DND-41 (cell line): ENCODE measurements at regions not wholly inside any gene's neighbourhood (a gene's known extent, or its start where the extent isn't known, plus 50 kb on each side); places are given as distances from the start of the nearest gene placed in this dataset.
"Not testable (repeated sequence)": the region's sequence is repeated elsewhere in the genome, so short reads cannot be mapped to it uniquely, and the experiment has no call there.

ENCODE experiments used
- ATAC-seq: fragments of 200-7000 bp; cut with Tn5 transposase; 3 replicates; pipeline ENCODE4 v1.9.1; 2021; ENCODE audit warnings: low read depth; ENCODE audit not compliant: insufficient read depth
- DNase-seq: peaks from one replicate; pipeline ENCODE4 v3.0.0-alpha.2; 2020
- H2AFZ ChIP-seq: 2 replicates; pipeline ENCODE4 v1.6.0; 2012; ENCODE audit warnings: low read depth, low read length
- H3K27ac ChIP-seq: 2 replicates; pipeline ENCODE4 v1.5.1; 2012; ENCODE audit warnings: low read length, inconsistent platforms
- H3K27me3 ChIP-seq: fragments of 200-600 bp; sonication (generic); 2 replicates; pipeline ENCODE4 v1.6.0; 2012; ENCODE audit warnings: low read length, mild to moderate bottlenecking, inconsistent platforms; ENCODE audit not compliant: insufficient read depth, poor library complexity
- H3K36me3 ChIP-seq: 2 replicates; pipeline ENCODE4 v1.5.1; 2012; ENCODE audit warnings: low read length, inconsistent platforms; ENCODE audit not compliant: insufficient read depth
- H3K4me1 ChIP-seq: 2 replicates; pipeline ENCODE4 v1.5.1; 2012; ENCODE audit warnings: mild to moderate bottlenecking, low read length; ENCODE audit not compliant: insufficient read depth
- H3K4me2 ChIP-seq: 2 replicates; pipeline ENCODE4 v1.6.0; 2012; ENCODE audit warnings: mild to moderate bottlenecking, moderate library complexity, low read length, inconsistent platforms; ENCODE audit not compliant: insufficient read depth
- H3K4me3 ChIP-seq, 2 experiments: fragments of 200-600 bp in 1 of 2; shearing (Covaris generic) in 1 of 2; 2 replicates each; pipeline ENCODE4 v1.5.1; 2012 to 2016; ENCODE audit warnings: inconsistent platforms in 2 of 2, low read length in 2 of 2, mild to moderate bottlenecking in 2 of 2, low read depth in 1 of 2, moderate library complexity in 1 of 2
- H3K79me2 ChIP-seq: 2 replicates; pipeline ENCODE4 v1.6.0; 2012; ENCODE audit warnings: low read length, inconsistent platforms; ENCODE audit not compliant: insufficient read depth
- H3K9ac ChIP-seq: 2 replicates; pipeline ENCODE4 v1.6.0; 2012; ENCODE audit warnings: low read depth, mild to moderate bottlenecking, inconsistent platforms, low read length, moderate library complexity
- H3K9me3 ChIP-seq: 2 replicates; pipeline ENCODE4 v1.5.1; 2012; ENCODE audit warnings: low read length, moderate library complexity, mild to moderate bottlenecking, inconsistent platforms; ENCODE audit not compliant: insufficient read depth, severe bottlenecking
- H4K20me1 ChIP-seq: 2 replicates; pipeline ENCODE4 v1.6.0; 2012; ENCODE audit warnings: low read length; ENCODE audit not compliant: insufficient read depth
- CTCF ChIP-seq: IDR thresholded peaks from 2 replicates; pipeline ENCODE4 v1.5.1; 2012; ENCODE audit warnings: borderline replicate concordance, low read length, moderate library complexity, mild to moderate bottlenecking; ENCODE audit not compliant: poor library complexity, severe bottlenecking; ENCODE audit errors: extremely low read depth
- EZH2 ChIP-seq: IDR thresholded peaks from 3 replicates; pipeline ENCODE4 v1.6.1; 2012; ENCODE audit warnings: borderline replicate concordance, low read depth, mild to moderate bottlenecking, moderate library complexity, low read length, inconsistent platforms; ENCODE audit not compliant: severe bottlenecking

- Histone ChIP-seq H3K79me2 (no peaks in the 10 kb centered on the region), H3K9me3 (no peaks in the 10 kb centered on the region), H4K20me1 (no peaks in the 10 kb centered on the region), H3K4me2 (no peak overlapping the region), H3K4me3 (no peak overlapping the region), H3K9ac (no peak overlapping the region), H3K27ac (no peak overlapping the region), H3K4me1 (no peaks in the 10 kb centered on the region), H3K27me3 (no peaks in the 10 kb centered on the region), H3K36me3 (no peaks in the 10 kb centered on the region), H2AFZ (no peak overlapping the region)
- ATAC-seq (no peak), DNase-seq (no peak)
- TF ChIP-seq EZH2 = no peak
- TF ChIP-seq CTCF = no peak
Observed at GRCh38 chr3:164320962-164321361, 757.3 kb downstream of the SI start.

- no peaks in the 10 kb centered on the region for H4K20me1 ChIP-seq
- no peaks in the 10 kb centered on the region for H3K36me3 ChIP-seq
- no peaks in the 10 kb centered on the region for H3K79me2 ChIP-seq
- ATAC-seq (no peak), DNase-seq (no peak)
- H3K9me3 ChIP-seq = peaks cover 3% of the 10 kb centered on the region
- H2AFZ ChIP-seq = no peak overlapping the region
- no peak overlapping the region for H3K4me2 ChIP-seq
- H3K27ac ChIP-seq = no peak overlapping the region
- H3K27me3 ChIP-seq = no peaks in the 10 kb centered on the region
- no peak overlapping the region for H3K4me3 ChIP-seq
- no peak overlapping the region for H3K9ac ChIP-seq
- H3K4me1 ChIP-seq = no peaks in the 10 kb centered on the region
- TF ChIP-seq CTCF = no peak
- TF ChIP-seq EZH2 = no peak
Observed at GRCh38 chr3:164306042-164306441, 772.3 kb downstream of the SI start.

- no peaks in the 10 kb centered on the region for H3K4me1 ChIP-seq
- TF ChIP-seq EZH2 (no peak), CTCF (no peak)
- no peak overlapping the region for H3K4me3 ChIP-seq
- no peaks in the 10 kb centered on the region for H4K20me1 ChIP-seq
- no peaks in the 10 kb centered on the region for H3K79me2 ChIP-seq
- H3K4me2 ChIP-seq = no peak overlapping the region
- DNase-seq (no peak), ATAC-seq (no peak)
- H3K9me3 ChIP-seq = no peaks in the 10 kb centered on the region
- H3K36me3 ChIP-seq = no peaks in the 10 kb centered on the region
- no peak overlapping the region for H2AFZ ChIP-seq
- H3K27ac ChIP-seq = no peak overlapping the region
- H3K9ac ChIP-seq = no peak overlapping the region
- H3K27me3 ChIP-seq = no peaks in the 10 kb centered on the region
Observed at GRCh38 chr3:164303894-164304293, 774.4 kb downstream of the SI start.

GRCh38 chr3:164302622-164303021, 775.7 kb downstream of the SI start:
- no peaks in the 10 kb centered on the region for H4K20me1 ChIP-seq
- H3K4me3 ChIP-seq = no peak overlapping the region
- TF ChIP-seq EZH2 (no peak), CTCF (no peak)
- H3K27me3 ChIP-seq = no peaks in the 10 kb centered on the region
- H2AFZ ChIP-seq = no peak overlapping the region
- no peak overlapping the region for H3K4me2 ChIP-seq
- DNase-seq = no peak
- H3K9me3 ChIP-seq = no peaks in the 10 kb centered on the region
- H3K36me3 ChIP-seq = no peaks in the 10 kb centered on the region
- no peaks in the 10 kb centered on the region for H3K79me2 ChIP-seq
- H3K4me1 ChIP-seq = no peaks in the 10 kb centered on the region
- no peak overlapping the region for H3K9ac ChIP-seq
- ATAC-seq = no peak
- no peak overlapping the region for H3K27ac ChIP-seq

- not testable (repeated sequence) for DNase-seq, H3K27ac ChIP-seq, H3K4me1 ChIP-seq, H3K79me2 ChIP-seq, H3K4me2 ChIP-seq, H3K4me3 ChIP-seq, H4K20me1 ChIP-seq, H3K27me3 ChIP-seq, H3K9ac ChIP-seq, ATAC-seq, H2AFZ ChIP-seq, H3K36me3 ChIP-seq, H3K9me3 ChIP-seq
Observed at GRCh38 chr3:164291486-164291885, 786.8 kb downstream of the SI start.
